Astrocyte (in vitro differentiated cells and primary cell): ENCODE measurements at regions not wholly inside any gene's neighbourhood (a gene's known extent, or its start where the extent isn't known, plus 50 kb on each side); places are given as distances from the start of the nearest gene placed in this dataset.

Experiments used
- CTCF ChIP-seq: IDR thresholded peaks from 2 replicates; pipeline ENCODE4 v1.5.1; 2011; ENCODE audit warnings: low read depth, mild to moderate bottlenecking, inconsistent platforms, low read length, moderate library complexity; ENCODE audit not compliant: insufficient read depth
- EZH2 ChIP-seq: IDR thresholded peaks from 2 replicates; pipeline ENCODE4 v1.6.1; 2012; ENCODE audit warnings: mild to moderate bottlenecking, low read length, inconsistent platforms; ENCODE audit not compliant: insufficient read depth

GRCh38 chr12:43636725-43637463 lies 84.9 kb upstream of the ADAMTS20 start:
- TF ChIP-seq CTCF (no peak), EZH2 (no peak)
